GM18861 (cell line): ENCODE measurements at regions not wholly inside any gene's neighbourhood (a gene's known extent, or its start where the extent isn't known, plus 50 kb on each side); places are given as distances from the start of the nearest gene placed in this dataset.
A peak's percentile ranks its signal among the peaks of the same experiment; 100 is the strongest.

Source experiments
- ATAC-seq: cut with Tn5 transposase; IDR thresholded peaks from one replicate; pipeline ENCODE4 v1.9.1; 2021; ENCODE audit not compliant: unreplicated experiment

- ATAC-seq: no peak
Measured at GRCh38 chr1:193568512-193568911, 382.1 kb upstream of the B3GALT2 start.

- no peak for ATAC-seq
Measured at GRCh38 chr1:193567937-193568336, 381.5 kb upstream of the B3GALT2 start.

GRCh38 chr1:193566735-193567134 lies 380.3 kb upstream of the B3GALT2 start:
- no peak for ATAC-seq

GRCh38 chr1:193565971-193566577 lies 379.7 kb upstream of the B3GALT2 start:
- no peak for ATAC-seq

- ATAC-seq: no peak
Measured at GRCh38 chr1:193562121-193562520, 375.7 kb upstream of the B3GALT2 start.

GRCh38 chr1:193558491-193559028 lies 372.1 kb upstream of the B3GALT2 start:
- no peak for ATAC-seq

GRCh38 chr1:193555662-193556441 lies 369.4 kb upstream of the B3GALT2 start:
- no peak for ATAC-seq

GRCh38 chr1:193553564-193553963 lies 367.2 kb upstream of the B3GALT2 start:
- no peak for ATAC-seq

- ATAC-seq: no peak
Measured at GRCh38 chr1:193552274-193552673, 365.9 kb upstream of the B3GALT2 start.

GRCh38 chr1:193549081-193549480 lies 362.7 kb upstream of the B3GALT2 start:
- no peak for ATAC-seq

GRCh38 chr1:193545171-193545570 lies 358.8 kb upstream of the B3GALT2 start:
- no peak for ATAC-seq

GRCh38 chr1:193543259-193543658 lies 356.8 kb upstream of the B3GALT2 start:
- no peak for ATAC-seq

- ATAC-seq: no peak
Measured at GRCh38 chr1:193542690-193543089, 356.3 kb upstream of the B3GALT2 start.

- no peak for ATAC-seq
Measured at GRCh38 chr1:193540511-193540910, 354.1 kb upstream of the B3GALT2 start.

GRCh38 chr1:193539731-193540459 lies 353.5 kb upstream of the B3GALT2 start:
- peak; percentile 38 for ATAC-seq

- ATAC-seq: no peak
Measured at GRCh38 chr1:193538680-193539079, 352.3 kb upstream of the B3GALT2 start.

- ATAC-seq: no peak
Measured at GRCh38 chr1:193538003-193538354, 351.6 kb upstream of the B3GALT2 start.

- peak; percentile 85 for ATAC-seq
Measured at GRCh38 chr1:193537266-193538002, 351.0 kb upstream of the B3GALT2 start.

GRCh38 chr1:193533853-193534252 lies 347.4 kb upstream of the B3GALT2 start:
- no peak for ATAC-seq

GRCh38 chr1:193525917-193526710 lies 339.7 kb upstream of the B3GALT2 start:
- no peak for ATAC-seq
